HuH-7.5 (cell line): ENCODE measurements at regions not wholly inside any gene's neighbourhood (a gene's known extent, or its start where the extent isn't known, plus 50 kb on each side); places are given as distances from the start of the nearest gene placed in this dataset.

Experiments
- DNase-seq: peaks from one replicate; pipeline ENCODE4 v3.0.0; 2011; ENCODE audit warnings: low spot score

DNA sequence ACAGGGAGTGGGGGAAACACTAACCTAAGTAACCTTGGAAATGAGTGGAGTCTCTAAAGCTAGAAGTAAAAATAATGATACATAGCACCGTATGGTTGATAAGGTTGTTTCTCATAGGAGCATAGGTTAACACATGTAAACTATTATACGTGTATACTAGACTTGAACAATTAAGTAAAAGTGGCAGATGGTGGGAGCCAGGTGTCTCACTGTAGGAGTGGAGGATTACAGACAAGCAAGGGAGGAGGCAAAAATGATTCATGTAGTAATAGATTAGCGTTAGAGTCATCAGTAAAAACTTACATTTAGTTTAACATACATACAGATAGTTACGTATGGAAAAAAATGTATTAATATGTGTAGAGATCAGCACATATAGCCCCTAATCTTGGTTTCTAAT, 138.4 kb upstream of the DSCAM start:
- no peak for DNase-seq

DNA sequence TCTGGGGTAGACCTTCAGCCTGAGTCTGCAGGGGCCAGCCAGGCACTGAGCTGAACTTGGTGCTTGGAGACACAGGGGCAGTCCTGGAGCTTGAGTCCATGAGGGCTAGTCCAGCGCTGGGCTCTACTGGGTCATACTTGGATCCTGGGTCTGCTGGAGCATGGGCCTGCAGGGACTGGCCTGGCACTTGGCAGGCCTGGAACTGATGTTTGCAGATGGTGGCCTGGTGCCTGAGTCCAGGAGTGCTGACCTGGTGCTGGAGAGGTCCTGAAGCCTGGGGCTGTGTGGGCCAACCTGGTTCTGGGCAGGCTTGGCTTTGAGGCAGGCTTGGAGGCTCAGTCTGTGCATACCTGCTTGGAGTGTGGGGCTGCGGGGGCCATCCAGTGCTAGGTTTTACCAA, 143.4 kb upstream of the DSCAM start:
- DNase-seq = no peak

DNA sequence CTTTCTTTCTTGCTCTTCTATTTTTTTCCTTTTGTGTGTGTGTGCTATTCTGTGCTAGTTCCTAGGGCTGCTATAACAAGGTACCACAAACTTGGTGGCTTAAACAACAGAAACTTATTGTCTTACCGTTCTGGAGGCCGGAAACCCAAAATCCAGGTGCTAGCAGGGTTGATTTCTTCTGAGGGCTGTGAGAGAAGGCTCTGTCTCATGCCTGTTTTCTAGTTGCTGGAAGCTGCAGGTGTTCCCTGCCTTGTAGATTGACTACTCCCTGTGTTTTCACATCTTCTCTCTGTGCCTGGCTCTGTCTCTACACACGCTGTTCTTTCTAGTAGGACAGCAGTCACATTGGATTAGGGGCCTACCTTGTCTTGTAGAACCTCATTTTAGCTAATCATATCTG, 150.9 kb upstream of the DSCAM start:
- no peak for DNase-seq

DNA sequence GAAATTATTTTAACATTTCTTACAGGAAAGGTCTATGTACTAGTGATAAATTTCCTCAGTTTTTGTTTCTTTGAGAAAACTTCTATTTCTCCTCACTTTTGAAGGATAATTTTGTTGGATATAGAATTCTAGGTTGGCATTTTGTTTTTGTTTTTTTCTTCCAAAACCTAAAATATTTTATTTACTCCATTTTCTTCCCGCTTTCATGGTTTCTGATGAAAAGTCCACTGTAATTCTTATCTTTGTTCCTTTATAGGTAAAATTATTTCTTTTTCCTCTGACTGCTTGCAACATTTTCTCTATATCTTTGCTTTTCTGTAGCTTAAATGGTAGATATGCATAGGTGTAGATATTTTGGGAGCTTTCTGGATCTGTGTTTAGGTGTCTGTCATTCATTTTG, 153.9 kb upstream of the DSCAM start:
- DNase-seq = no peak

DNA sequence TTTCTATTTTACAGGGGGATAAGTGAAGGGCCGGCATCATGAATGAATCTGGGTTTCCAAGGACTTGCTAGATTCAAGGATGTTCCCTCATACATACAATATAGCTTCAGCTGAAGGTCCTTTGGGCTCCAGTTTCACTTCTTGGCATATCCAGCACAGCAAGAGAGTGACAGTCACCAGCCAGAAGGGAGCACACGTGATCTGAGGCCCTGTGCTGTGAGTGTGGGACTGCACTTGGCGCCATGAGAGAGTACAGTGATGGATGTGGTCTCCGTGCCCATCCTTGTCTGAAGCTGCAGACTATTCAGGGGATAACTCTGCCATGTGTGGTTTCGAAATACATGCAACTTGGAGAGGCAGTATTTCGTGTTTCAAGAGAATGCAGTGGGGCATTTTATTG, 159.7 kb upstream of the DSCAM start:
- no peak for DNase-seq

DNA sequence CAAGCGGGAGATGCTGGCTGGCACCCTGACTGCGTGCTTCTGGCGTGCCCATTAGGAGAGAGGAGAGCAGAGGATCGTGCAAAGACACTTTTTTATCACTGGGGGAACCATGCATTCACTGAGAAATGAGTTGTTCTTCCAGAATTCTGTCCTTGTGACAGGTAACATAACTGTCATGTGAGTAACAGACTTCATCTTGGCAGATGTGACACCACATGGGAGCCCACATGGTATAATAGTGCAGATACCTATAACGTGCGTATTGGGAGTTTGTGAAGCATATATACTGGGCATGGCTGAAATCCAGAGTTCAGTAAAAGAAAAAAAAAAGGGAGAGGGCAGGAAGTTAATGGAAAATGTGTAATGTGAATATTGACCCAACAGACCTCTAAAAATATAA, 159.6 kb upstream of the BACE2 start:
- no peak for DNase-seq

DNA sequence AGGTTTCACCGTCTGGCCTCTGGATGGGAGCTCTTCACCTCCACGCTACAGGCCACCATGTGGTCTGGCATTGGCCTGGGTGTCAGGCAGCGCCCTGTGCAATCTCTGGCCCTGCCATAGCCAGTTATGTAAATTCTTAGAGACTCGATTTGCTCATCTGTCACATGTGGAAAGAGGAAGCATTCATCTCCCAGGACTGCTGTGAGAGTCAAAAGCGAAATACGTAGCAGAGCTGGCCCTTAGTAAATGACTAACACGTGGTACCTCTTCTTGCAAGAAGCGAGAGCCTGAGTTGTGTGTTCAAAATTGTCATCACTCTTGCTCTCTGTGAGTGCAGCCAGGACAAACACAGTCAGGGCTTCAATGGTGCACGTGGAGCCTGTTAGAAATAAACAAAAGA, 159.0 kb upstream of the BACE2 start:
- no peak for DNase-seq

DNA sequence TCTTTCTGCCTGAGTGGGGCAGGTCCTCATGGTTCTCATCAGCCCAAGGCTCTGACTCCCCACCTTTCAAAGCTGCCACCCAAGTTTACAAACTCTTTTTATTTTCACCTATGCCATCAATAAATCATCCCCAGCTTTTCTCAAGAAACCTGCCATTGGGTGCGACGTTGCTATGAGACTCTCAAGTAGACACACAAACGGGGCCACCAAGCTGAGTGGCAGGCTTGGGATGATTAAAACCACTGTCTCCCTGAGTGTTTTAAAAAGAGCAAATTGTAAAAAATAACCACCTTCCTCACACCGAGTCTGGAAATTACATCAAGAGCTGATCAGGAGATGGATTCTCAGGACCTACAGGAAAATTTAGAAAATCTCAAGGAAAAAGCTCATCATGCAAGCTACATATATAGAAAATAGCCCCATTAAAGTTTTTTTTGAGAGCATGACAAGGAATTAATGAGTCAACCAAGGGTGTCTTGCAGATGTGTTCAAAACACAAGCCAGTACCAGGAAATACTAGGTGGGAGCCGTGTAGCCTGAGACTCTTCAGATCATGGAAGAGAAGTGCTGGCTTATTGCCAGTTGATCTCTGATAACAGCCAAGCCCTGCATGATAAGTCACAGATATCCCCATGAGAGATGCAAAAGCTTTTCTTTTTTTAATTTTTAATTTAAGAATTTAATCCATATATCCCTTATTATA, 158.4 kb upstream of the BACE2 start:
- DNase-seq = no peak

DNA sequence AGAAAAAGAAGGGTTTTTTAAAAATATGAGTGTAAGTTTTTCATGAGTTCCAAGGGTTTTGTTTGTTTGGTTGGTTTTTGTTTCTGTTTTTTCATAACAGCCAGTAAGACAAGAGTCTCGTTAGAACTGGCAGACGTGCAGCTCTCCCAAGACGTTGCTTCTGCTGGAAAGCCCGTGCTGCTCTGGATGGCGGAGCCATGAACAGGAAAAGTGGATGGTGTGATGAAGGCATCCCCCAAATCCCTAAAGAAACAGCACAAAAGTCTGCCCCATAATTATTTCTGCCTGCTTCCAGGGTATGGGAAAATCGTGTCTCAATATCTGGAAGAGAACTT, 157.9 kb upstream of the BACE2 start:
- no peak for DNase-seq

DNA sequence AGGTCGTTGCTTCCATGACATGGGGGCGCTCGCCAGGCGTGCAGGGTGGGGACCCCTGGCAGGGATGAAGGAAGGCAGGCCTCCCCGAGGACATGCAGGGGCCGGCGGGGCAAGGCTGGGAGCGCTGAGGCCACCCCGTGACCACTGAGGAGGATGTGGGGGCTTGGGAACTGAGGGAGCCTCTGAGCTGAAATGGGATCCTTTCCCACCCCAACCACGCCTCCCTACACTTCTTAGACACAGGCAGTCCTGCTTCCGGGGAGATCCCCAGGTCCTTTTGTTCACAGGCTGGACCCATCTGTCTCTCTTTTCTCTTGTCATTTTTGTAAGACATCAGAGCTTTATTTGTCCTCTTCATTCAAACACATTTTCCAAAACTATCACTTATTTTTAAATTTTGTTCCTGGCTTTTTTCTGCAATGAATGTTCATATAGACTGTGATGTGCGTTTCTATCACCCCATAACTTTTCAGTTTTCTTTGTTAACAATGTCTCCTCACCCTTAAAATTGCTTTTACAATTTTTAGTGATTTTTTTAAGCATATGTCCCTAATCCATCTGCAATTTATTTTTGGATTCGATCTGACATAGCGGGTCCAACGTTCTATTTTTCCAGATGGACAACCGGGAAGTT, 156.7 kb upstream of the BACE2 start:
- no peak for DNase-seq

DNA sequence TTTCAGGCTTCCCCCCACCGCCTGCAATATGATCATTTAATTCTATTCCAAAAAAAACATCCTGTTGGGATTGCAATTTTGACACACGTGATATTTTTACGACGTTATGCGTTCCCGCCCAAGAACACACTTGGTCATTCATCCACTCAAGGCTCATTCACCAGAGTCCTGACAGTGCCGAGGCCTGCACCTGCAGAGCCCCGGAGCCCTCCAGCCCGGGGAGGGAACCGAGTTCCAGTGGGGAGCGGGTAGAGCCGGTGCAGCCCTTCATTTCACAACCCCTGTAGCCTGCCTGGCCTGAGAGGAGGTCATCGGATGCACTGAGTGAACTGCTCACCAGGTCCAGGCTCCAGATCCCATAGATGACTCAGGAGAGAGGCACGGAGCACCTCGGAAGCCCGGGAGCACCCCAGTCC, 156.0 kb upstream of the BACE2 start:
- DNase-seq = no peak

DNA sequence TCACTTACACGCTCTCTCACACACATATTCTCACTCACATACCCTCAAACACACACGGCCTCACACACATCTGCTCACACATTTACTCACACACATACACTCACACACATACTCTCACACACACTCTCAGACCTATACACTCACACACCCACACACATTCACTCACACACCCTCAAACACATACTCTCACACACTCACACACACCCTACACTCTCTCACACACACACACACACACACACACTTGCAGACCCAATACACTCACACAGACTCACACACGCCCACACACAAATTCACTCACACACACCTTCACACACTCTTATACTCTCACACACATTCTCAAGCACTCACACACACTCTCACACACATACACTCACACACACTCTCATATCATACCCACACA, 155.5 kb upstream of the BACE2 start:
- DNase-seq = no peak

DNA sequence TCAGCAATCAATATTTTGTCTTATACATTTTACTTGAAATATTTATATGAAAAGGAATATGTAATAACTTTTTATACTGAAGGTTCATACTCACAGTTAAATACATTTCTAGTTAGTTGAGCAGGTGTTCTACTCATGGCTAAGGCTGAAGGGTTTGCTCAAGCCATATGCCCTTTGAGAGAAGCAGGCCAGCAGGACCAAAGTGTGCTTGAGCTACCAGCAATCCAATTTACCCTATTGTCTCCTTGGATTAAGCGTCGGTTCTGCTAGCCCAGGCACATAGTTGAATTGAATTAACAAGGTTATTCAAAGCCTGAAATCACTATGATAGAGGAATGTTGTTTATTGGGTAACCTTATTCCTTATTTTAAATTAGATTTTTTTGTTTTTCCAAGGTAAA, 151.5 kb upstream of the BACE2 start:
- no peak for DNase-seq

DNA sequence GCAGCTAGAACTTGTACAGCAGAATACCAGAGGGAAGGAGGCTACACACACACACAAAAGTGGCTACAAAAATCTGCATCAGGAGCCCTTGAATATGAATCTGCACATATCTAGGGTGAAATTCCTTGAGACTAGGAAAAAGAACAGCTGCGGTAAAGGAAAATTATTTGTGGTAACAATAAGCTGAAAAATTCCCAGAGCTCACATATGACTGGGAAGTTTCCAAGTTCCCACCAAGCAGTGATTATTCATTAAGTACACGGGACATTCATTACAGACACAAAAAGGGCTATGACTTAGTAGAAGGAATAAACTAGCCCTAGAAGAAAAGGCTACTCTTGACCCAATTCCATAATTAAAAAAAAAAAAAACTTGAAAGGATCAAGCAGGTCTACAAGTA, 149.5 kb upstream of the BACE2 start:
- no peak for DNase-seq

DNA sequence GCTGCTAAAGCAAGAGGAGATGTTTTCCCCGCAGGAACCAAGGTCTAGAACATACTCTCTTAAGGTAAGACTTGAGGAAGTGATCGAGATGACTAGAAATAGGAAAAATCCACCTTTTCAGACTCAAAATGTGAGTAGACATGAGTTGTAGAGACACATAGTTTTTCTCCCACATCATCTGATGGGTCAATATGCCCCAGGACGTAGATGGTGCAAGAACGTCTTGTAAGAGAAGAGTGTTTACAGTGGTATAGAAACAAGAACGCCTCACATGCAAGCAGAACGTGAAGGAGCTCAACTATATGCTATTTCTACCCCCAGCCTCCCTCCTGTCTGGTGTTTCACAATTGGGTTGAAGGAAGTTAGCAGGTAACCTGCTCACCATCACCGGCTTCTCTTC, 144.0 kb upstream of the BACE2 start:
- DNase-seq = no peak

DNA sequence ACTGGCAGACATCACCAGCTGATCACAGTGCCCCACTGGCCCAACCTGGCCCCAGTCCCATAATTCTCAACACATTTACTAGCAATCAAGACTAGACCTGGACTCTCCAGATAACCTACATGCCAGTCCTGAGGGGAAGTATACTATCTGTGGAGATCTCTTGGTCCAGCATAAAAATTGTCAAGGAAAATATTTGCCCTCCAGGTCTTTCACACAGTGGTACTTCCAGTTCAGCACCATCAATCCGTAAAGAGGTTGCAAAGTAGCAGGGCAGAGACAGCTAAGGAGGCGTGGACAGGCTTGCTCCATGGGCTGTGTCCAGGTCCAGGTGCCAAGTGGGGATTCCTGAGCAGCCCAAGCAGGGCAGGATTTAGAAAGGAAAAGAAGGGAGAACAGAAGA, 143.6 kb upstream of the BACE2 start:
- no peak for DNase-seq

DNA sequence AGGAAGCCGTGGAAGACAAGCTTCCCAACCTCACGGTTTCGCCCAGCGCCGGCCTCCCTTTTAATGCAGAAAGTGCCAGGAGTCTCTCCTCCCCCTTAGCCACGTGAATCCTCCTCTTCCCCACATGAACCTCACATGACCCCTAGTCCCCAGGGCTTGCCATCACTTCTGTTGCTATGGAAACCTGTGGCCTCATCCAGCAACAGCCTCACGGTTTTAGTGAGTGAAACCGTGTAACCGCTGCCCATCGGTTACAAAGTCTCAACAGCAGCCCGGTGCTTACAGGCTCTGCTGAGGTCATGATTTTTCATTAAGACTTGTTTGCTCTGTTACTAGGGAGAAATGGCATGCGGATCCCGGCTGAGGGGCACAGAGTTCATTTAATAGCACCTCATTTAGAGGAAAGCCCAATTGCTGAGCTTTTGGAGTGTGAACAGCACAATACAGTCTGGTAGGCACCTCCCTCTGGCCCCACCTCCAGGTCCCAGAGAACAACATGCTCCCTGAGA, 143.2 kb upstream of the BACE2 start:
- no peak for DNase-seq

DNA sequence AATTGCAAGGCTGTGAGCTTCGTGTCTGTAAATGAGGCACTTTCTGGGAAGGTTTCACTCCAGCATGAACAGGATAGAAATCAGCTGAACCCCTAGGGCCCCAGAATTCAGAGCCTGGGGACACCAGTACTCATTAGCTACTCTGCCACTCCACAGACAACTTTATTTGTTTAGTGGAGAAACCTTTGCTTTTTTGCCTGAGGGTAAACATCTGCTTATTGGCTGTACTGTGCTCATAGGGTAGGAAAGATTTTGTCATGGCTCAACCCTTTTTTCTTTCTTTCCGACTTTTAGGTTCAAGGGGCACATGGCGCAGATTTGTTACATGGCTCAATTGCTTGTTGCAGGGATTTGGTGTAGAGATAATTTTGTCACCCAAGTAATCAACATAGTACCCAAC, 138.4 kb upstream of the BACE2 start:
- DNase-seq = no peak

DNA sequence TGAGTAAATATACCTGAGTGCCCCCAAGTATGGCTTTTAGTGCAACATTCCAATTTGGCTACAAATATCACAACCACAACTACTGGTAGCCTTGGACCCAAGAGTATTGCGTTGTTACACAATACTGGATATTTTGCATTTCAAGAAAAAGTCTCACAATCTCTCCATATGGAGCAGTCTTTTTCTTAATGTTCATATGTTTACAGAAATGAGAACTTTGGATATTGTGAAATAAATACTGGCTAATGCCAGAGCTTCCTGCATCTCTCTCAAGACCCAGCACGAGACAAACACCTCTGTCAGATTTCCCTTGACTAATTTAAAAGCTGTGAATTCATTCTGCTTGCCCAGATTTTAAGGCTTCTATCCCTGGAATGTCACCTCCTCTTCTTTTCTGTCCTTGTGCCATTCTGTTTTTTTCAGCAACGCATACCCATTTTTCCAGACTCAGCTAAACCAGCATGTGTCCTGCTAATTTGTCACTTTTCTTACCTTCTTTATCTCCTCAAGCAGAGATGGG, 136.2 kb upstream of the BACE2 start:
- no peak for DNase-seq

DNA sequence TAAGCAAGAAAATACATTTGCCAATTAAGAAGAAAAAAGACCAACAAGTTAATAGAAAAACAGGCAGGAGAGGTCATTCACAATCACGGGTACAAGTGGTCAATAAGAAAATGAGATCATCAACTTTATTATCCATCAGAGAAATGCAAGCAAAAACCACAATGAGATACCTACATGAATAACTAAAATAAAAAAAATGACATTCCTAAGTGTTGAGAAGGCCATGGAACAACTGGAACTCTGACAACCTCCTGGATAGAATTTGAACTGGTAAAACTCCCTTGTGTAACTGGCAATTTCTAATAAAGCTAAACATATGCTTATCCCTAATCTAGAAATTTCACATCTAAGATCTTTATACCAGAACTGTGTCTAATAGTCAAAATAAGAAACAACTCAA, 135.4 kb upstream of the BACE2 start:
- DNase-seq = no peak

DNA sequence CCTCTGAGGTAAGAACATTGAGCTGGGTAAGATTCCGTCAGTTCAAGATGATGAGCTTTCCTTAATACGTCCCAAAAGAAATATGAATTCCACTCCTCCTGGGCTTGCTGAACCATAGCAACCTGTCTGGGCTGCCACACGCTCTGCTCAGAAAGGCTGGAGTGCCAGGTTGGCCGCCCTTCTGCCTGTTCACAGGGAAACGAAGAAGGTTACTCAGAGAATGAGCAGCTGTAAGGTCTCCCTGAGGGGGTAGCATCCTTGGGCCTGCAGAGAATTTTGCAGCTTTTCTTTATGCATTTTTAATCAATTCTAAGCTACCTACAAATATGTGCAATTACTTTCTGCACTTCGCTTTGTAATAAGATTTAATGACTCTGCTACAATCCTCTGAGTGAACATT, 130.7 kb upstream of the BACE2 start:
- no peak for DNase-seq

DNA sequence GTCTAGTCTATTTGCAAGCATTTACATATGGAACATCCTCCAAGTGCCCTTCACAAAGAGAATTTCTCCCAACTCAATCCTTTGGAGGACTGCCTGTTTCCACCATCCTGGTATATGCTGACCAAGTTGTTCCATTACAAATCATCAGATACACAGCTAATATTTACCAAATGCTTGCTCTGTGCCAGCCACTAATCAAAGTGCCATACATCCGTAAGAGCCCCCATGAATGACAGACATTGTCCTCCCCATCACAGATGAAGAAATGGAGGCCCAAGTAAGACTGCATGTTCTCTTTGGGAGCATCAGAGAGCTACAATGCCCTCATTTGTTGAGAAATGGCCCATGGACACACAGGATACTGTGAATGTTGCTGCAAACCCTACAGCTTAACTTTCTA, 130.0 kb upstream of the BACE2 start:
- DNase-seq = no peak

DNA sequence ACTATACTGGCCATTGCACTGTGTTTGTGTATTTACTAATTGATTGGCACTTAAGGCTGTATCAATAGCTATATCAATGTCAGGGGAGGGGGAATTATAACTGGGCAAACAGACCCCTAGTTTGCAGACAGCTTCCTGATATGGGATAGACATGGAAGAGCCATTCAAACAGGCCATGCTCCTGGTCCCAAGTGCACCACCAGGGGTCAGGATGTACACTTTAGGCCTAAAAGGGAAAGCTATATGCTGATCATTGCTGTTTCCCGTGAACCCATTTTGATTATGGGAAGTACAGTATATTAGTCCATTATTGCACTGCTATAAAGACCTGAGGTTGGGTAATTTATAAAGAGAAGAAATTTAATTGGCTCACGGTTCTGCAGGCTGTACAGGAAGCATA, 124.9 kb upstream of the BACE2 start:
- no peak for DNase-seq
